ENCODE measurements at regions not wholly inside any gene's neighbourhood (a gene's known extent, or its start where the extent isn't known, plus 50 kb on each side); places are given as distances from the start of the nearest gene placed in this dataset.

- ChIA-PET CTCF (no interaction called here), POLR2A (no interaction called here), RAD21 (ENCODE audit: low non-redundant PET in 1 of 2, low total read pairs in 2 of 2, uncharacterized antibody in 2 of 2, unreplicated experiment in 2 of 2) (no interaction called here)
- Histone ChIP-seq H3K9me3 (ENCODE audit: control insufficient read depth in 1 of 2, insufficient read depth in 1 of 2, low read depth in 1 of 2, low read length in 2 of 2) (peaks cover 0 to 12% of the 10 kb centered on the region in 2 experiments; a peak in 1 of 4 replicates), H4K20me1 (ENCODE audit: insufficient read depth) (no peaks in the 10 kb centered on the region), H3K9ac (ENCODE audit: low read length) (no peak overlapping the region), H3K4me1 (ENCODE audit: control insufficient read depth in 1 of 2, insufficient read depth in 2 of 2, low read length in 2 of 2) (no peaks in the 10 kb centered on the region), H3K27me3 (ENCODE audit: insufficient read depth, low read length) (no peaks in the 10 kb centered on the region), H2AFZ (ENCODE audit: low read depth, low read length, poor library complexity, severe bottlenecking) (no peak overlapping the region), H3K4me2 (ENCODE audit: low read length) (no peak overlapping the region), H3K79me2 (ENCODE audit: insufficient read depth, low read length) (no peaks in the 10 kb centered on the region), H3K27ac (ENCODE audit: low read depth, low read length) (no peak overlapping the region), H3K4me3 (replicated peaks in 1 of 2; ENCODE audit: low read depth in 1 of 2, low read length in 2 of 2) (no peak overlapping the region), H3K36me3 (ENCODE audit: control insufficient read depth in 1 of 2, insufficient read depth in 2 of 2, low read length in 2 of 2) (no peaks in the 10 kb centered on the region), H3K9me2 (ENCODE audit: insufficient read depth) (no peaks in the 10 kb centered on the region)
- ATAC-seq: no peak
- intact Hi-C loops (cut with micrococcal nuclease): no loop called here
- no TSS peak for BruUV-seq (replicated peaks)
- no peak for TF ChIP-seq ELF1 (IDR thresholded peaks at IDR 0.05; ENCODE audit: borderline replicate concordance, low read depth)
- TF ChIP-seq SP1 (IDR thresholded peaks at IDR 0.05; ENCODE audit: low read depth): no peak
- no peak for TF ChIP-seq ZBTB33 (IDR thresholded peaks at IDR 0.05; ENCODE audit: extremely low read depth, insufficient replicate concordance, low read length)
- no peak for TF ChIP-seq REST (IDR thresholded peaks at IDR 0.05; ENCODE audit: low read depth)
- TF ChIP-seq SRF (IDR thresholded peaks at IDR 0.05; ENCODE audit: low read depth): no peak
- TF ChIP-seq ZNF274 (IDR thresholded peaks at IDR 0.05; ENCODE audit: low read depth, low read length): no peak
- TF ChIP-seq FOSL1 (IDR thresholded peaks at IDR 0.05; ENCODE audit: low read depth): no peak
- TF ChIP-seq POLR2AphosphoS5 (IDR thresholded peaks at IDR 0.05; ENCODE audit: low read depth, low read length): no peak
- TF ChIP-seq JUND (IDR thresholded peaks at IDR 0.05): no peak
- no peak for TF ChIP-seq ZFX (IDR thresholded peaks at IDR 0.05)
- TF ChIP-seq POLR2A (IDR thresholded peaks at IDR 0.05; ENCODE audit: borderline replicate concordance, extremely low read depth, insufficient read depth, insufficient read length): no peak
- TF ChIP-seq SIN3A (IDR thresholded peaks at IDR 0.05; ENCODE audit: low read depth): no peak
- no peak for TF ChIP-seq EZH2phosphoT487 (IDR thresholded peaks at IDR 0.05; ENCODE audit: borderline replicate concordance)
- TF ChIP-seq YY1 (IDR thresholded peaks at IDR 0.05; ENCODE audit: extremely low read depth, insufficient replicate concordance, low read depth, low read length): no peak
- no peak for TF ChIP-seq EGR1 (IDR thresholded peaks at IDR 0.05; ENCODE audit: low read depth)
- TF ChIP-seq CEBPB (IDR thresholded peaks at IDR 0.05; ENCODE audit: low read depth): no peak
- no peak for TF ChIP-seq ATF3 (IDR thresholded peaks at IDR 0.05)
- DNase-seq (ENCODE audit: low read depth, low spot score): no peak
Measured at GRCh38 chr18:73880387-73880786, 267.2 kb downstream of the FBXO15 start.
